ENCODE measurements at regions not wholly inside any gene's neighbourhood (a gene's known extent, or its start where the extent isn't known, plus 50 kb on each side); places are given as distances from the start of the nearest gene placed in this dataset.
"Not testable (repeated sequence)": the region's sequence is repeated elsewhere in the genome, so short reads cannot be mapped to it uniquely, and the experiment has no call there.

DNA sequence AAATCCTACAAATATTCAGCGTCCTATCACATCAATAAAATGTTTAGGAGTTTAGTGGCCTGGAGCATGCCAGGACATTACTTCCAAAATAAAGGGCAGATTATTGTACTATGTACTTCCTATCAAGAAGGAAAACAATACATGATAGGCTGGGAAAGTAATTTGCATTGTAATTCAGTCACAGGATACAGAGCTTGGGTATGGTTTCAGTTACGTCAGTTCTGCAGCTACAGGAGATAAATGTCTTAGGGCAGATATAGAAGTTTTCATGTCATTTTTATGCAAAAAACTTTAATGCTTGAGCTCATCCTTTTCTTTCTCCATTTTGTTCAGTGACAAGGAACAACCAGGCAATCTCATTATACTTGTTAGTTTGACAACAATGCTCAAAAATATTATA, 155.2 kb downstream of the NFKBIZ start:
- H3K27ac ChIP-seq (ENCODE audit: low read depth, low read length, poor library complexity, severe bottlenecking) = no peak overlapping the region
- H3K4me3 ChIP-seq (ENCODE audit: low read depth, low read length, poor library complexity, severe bottlenecking) = no peak overlapping the region
- H2AFZ ChIP-seq (ENCODE audit: low read length) = peak overlapping the region; percentile 62; the same call in 1 of the 2 replicates
- H3K9me3 ChIP-seq (ENCODE audit: low read length) = no peaks in the 10 kb centered on the region
- no peak for DNase-seq (ENCODE audit: low spot score)
- H4K20me1 ChIP-seq (ENCODE audit: insufficient read depth, low read length) = no peaks in the 10 kb centered on the region
- no TSS peak for BruUV-seq (replicated peaks)
- TF ChIP-seq EZH2phosphoT487 (IDR thresholded peaks at IDR 0.05; ENCODE audit: borderline replicate concordance, low read depth, low read length) (no peak), CTCF (conservative IDR thresholded peaks at IDR 0.05; ENCODE audit: low read length) (no peak)
- peak overlapping the region; percentile 27; the same call in 1 of the 2 replicates for H3K4me2 ChIP-seq (ENCODE audit: low read length)
- H3K79me2 ChIP-seq (ENCODE audit: insufficient read depth, low read depth, low read length) = no peaks in the 10 kb centered on the region
- POLR2A ChIA-PET = interaction anchor here (0.6 to 2.1 kb wide), 5 partner anchors 9 to 121 kb away, joined by 3 to 12 read pairs (median 3); no protein-coding TSS in a partner anchor
- no peaks in the 10 kb centered on the region for H3K9me2 ChIP-seq (ENCODE audit: insufficient read depth, low read length)
- no peaks in the 10 kb centered on the region for H3K36me3 ChIP-seq (ENCODE audit: insufficient read depth, low read length)
- intact Hi-C loops (cut with micrococcal nuclease; ENCODE audit: unreplicated experiment) = no loop called here
- CTCF ChIA-PET (ENCODE audit: unreplicated experiment) = no interaction called here
- peaks cover 1% of the 10 kb centered on the region for H3K4me1 ChIP-seq (ENCODE audit: insufficient read depth, low read length, poor library complexity, severe bottlenecking)

- H3K4me2 ChIP-seq (ENCODE audit: low read length) = no peak overlapping the region
- no peaks in the 10 kb centered on the region for H3K79me2 ChIP-seq (ENCODE audit: insufficient read depth, low read depth, low read length)
- TF ChIP-seq CTCF (conservative IDR thresholded peaks at IDR 0.05; ENCODE audit: low read length) (no peak), EZH2phosphoT487 (IDR thresholded peaks at IDR 0.05; ENCODE audit: borderline replicate concordance, low read depth, low read length) (no peak)
- intact Hi-C loops (cut with micrococcal nuclease; ENCODE audit: unreplicated experiment) = no loop called here
- no peaks in the 10 kb centered on the region for H3K4me1 ChIP-seq (ENCODE audit: insufficient read depth, low read length, poor library complexity, severe bottlenecking)
- no peaks in the 10 kb centered on the region for H3K9me2 ChIP-seq (ENCODE audit: insufficient read depth, low read length)
- CTCF ChIA-PET (ENCODE audit: unreplicated experiment) = no interaction called here
- H3K9me3 ChIP-seq (ENCODE audit: low read length) = no peaks in the 10 kb centered on the region
- POLR2A ChIA-PET = interaction anchor here (0.7 to 2.1 kb wide), 6 partner anchors 10 to 42 kb away, joined by 3 to 12 read pairs (median 4); no protein-coding TSS in a partner anchor
- no peaks in the 10 kb centered on the region for H4K20me1 ChIP-seq (ENCODE audit: insufficient read depth, low read length)
- no peak overlapping the region for H3K4me3 ChIP-seq (ENCODE audit: low read depth, low read length, poor library complexity, severe bottlenecking)
- no peak overlapping the region for H3K27ac ChIP-seq (ENCODE audit: low read depth, low read length, poor library complexity, severe bottlenecking)
- H3K36me3 ChIP-seq (ENCODE audit: insufficient read depth, low read length) = no peaks in the 10 kb centered on the region
- no peak for DNase-seq (ENCODE audit: low spot score)
- no TSS peak for BruUV-seq (replicated peaks)
- H2AFZ ChIP-seq (ENCODE audit: low read length) = no peak overlapping the region
Observed at GRCh38 chr3:102005551-102005950, 156.2 kb downstream of the NFKBIZ start.

DNA sequence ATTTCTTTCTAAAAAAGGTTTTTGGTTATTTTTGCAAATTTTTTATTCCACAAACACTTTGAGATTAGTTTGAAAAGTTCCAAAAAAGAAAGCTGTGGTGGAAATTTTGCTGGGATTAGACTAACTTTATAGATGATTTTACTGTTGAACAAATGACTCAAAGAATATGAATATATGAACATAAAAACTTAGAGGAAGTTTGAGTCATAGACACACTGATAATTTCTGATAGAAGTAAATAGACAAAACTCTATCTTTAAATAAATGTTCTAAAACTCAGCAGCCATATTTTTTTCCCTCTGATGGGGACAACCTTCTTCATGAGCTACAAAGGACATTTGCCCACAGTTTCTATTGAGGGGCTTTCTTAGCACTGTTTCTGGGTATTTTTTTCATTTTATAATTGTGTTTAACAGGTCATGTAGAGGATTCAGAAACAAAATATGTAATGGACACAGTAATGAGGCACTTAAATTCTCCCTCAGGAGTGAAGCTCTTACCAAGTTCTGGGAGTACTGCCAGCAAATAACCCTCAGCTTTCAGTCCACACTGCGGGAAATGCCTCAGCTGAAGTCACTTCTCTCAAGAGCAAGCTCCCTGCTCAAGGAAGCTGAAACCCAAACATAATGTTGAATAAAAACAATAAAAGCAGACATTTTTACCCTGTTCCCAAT, 157.6 kb downstream of the NFKBIZ start:
- H3K79me2 ChIP-seq (ENCODE audit: insufficient read depth, low read depth, low read length) = no peaks in the 10 kb centered on the region
- intact Hi-C loops (cut with micrococcal nuclease; ENCODE audit: unreplicated experiment) = no loop called here
- no peaks in the 10 kb centered on the region for H4K20me1 ChIP-seq (ENCODE audit: insufficient read depth, low read length)
- H3K27ac ChIP-seq (ENCODE audit: low read depth, low read length, poor library complexity, severe bottlenecking) = no peak overlapping the region
- POLR2A ChIA-PET = interaction anchor here (0.7 to 1.0 kb wide), 2 partner anchors 10 to 24 kb away, joined by 3 to 4 read pairs; no protein-coding TSS in a partner anchor
- no peak for DNase-seq (ENCODE audit: low spot score)
- no peak overlapping the region for H3K4me2 ChIP-seq (ENCODE audit: low read length)
- CTCF ChIA-PET (ENCODE audit: unreplicated experiment) = no interaction called here
- H2AFZ ChIP-seq (ENCODE audit: low read length) = no peak overlapping the region
- no TSS peak for BruUV-seq (replicated peaks)
- H3K9me2 ChIP-seq (ENCODE audit: insufficient read depth, low read length) = no peaks in the 10 kb centered on the region
- H3K9me3 ChIP-seq (ENCODE audit: low read length) = no peaks in the 10 kb centered on the region
- no peak for TF ChIP-seq CTCF (conservative IDR thresholded peaks at IDR 0.05; ENCODE audit: low read length)
- no peak for TF ChIP-seq EZH2phosphoT487 (IDR thresholded peaks at IDR 0.05; ENCODE audit: borderline replicate concordance, low read depth, low read length)
- no peaks in the 10 kb centered on the region for H3K4me1 ChIP-seq (ENCODE audit: insufficient read depth, low read length, poor library complexity, severe bottlenecking)
- no peaks in the 10 kb centered on the region for H3K36me3 ChIP-seq (ENCODE audit: insufficient read depth, low read length)
- no peak overlapping the region for H3K4me3 ChIP-seq (ENCODE audit: low read depth, low read length, poor library complexity, severe bottlenecking)

DNA sequence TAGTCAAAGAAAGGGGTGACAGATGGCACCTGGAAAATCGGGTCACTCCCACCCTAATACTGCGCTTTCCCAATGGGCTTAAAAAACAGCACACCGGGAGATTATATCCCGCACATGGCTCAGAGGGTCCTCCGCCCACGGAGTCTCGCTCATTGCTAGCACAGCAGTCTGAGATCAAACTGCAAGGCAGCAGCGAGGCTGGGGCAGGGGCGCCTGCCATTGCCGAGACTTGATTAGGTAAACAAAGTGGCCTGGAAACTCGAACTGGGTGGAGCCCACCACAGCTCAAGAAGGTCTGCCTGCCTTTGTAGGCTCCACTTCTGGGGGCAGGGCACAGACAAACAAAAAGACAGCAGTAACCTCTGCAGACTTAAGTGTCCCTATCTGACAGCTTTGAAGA, 159.1 kb downstream of the NFKBIZ start:
- CTCF ChIA-PET (ENCODE audit: unreplicated experiment); H3K4me1 ChIP-seq (ENCODE audit: insufficient read depth, low read length, poor library complexity, severe bottlenecking); H3K4me3 ChIP-seq (ENCODE audit: low read depth, low read length, poor library complexity, severe bottlenecking); BruUV-seq (replicated peaks); H2AFZ ChIP-seq (ENCODE audit: low read length); H3K27ac ChIP-seq (ENCODE audit: low read depth, low read length, poor library complexity, severe bottlenecking); H3K4me2 ChIP-seq (ENCODE audit: low read length); H3K36me3 ChIP-seq (ENCODE audit: insufficient read depth, low read length); H3K9me2 ChIP-seq (ENCODE audit: insufficient read depth, low read length); DNase-seq (ENCODE audit: low spot score); H3K9me3 ChIP-seq (ENCODE audit: low read length); H3K79me2 ChIP-seq (ENCODE audit: insufficient read depth, low read depth, low read length); H4K20me1 ChIP-seq (ENCODE audit: insufficient read depth, low read length); intact Hi-C loops (cut with micrococcal nuclease; ENCODE audit: unreplicated experiment): not testable (repeated sequence)
- POLR2A ChIA-PET = interaction anchor here (2.1 kb wide), 1 partner anchor 10 kb away, joined by 5 read pairs; no protein-coding TSS in a partner anchor
